Vagina (tissue), 2 donors: ENCODE measurements at regions not wholly inside any gene's neighbourhood (a gene's known extent, or its start where the extent isn't known, plus 50 kb on each side); places are given as distances from the start of the nearest gene placed in this dataset.

ENCODE experiments used
- CTCF ChIP-seq, 3 experiments: fragments of 450-650 bp in 2 of 3; fragments of 200-600 bp in 1 of 3; sonication (generic) in 1 of 3; IDR thresholded peaks; one replicate each; pipeline ENCODE4 v1.5.1; 2017 to 2019; ENCODE audit warnings: antibody characterized with exemption in 3 of 3, mild to moderate bottlenecking in 2 of 3, moderate library complexity in 2 of 3
- POLR2AphosphoS5 ChIP-seq, 2 donors: sonication (generic); formaldehyde crosslinking; IDR thresholded peaks; one replicate each; pipeline ENCODE4 v1.9.0; 2017; ENCODE audit warnings: antibody characterized with exemption in 2 of 2, mild to moderate bottlenecking in 2 of 2, low read depth in 1 of 2; ENCODE audit not compliant: insufficient read depth in 1 of 2

GRCh38 chr21:35427320-35428000, 378.4 kb upstream of the RUNX1 start:
- TF ChIP-seq POLR2AphosphoS5 (IDR thresholded peaks at IDR 0.05; ENCODE audit: insufficient read depth in 1 of 2, low read depth in 1 of 2) (no peak), CTCF (IDR thresholded peaks at IDR 0.05) (no peak)
